Bronchial epithelial cell (primary cell): ENCODE measurements at regions not wholly inside any gene's neighbourhood (a gene's known extent, or its start where the extent isn't known, plus 50 kb on each side); places are given as distances from the start of the nearest gene placed in this dataset.

Experiments
- DNase-seq: peaks from one replicate; pipeline ENCODE4 v3.0.0-alpha.2; 2010; ENCODE audit warnings: low read depth
- FAIRE-seq: peaks from 2 replicates; lab custom pipeline; 2011; peaks lifted over from hg19 to GRCh38; lab: Jason Lieb, UNC
- H3K27me3 ChIP-seq: 2 replicates; pipeline ENCODE4 v1.5.1; 2011; ENCODE audit warnings: low read length; ENCODE audit not compliant: control insufficient read depth, insufficient read depth
- H3K36me3 ChIP-seq: 2 replicates; pipeline ENCODE4 v1.5.1; 2011; ENCODE audit warnings: low read length; ENCODE audit not compliant: control insufficient read depth, insufficient read depth
- H3K4me3 ChIP-seq: 2 replicates; pipeline ENCODE4 v1.5.1; 2011; ENCODE audit warnings: mild to moderate bottlenecking, low read depth, low read length, control low read depth
- TF ChIP-seq, protein P1 (sequence below): IDR thresholded peaks from 2 replicates; pipeline ENCODE4 v1.5.1; 2011; ENCODE audit warnings: mild to moderate bottlenecking, moderate library complexity, low read length, control low read depth, inconsistent platforms; ENCODE audit not compliant: insufficient read depth, severe bottlenecking

GRCh38 chr18:61964616-61965015 lies 71.8 kb upstream of the RNF152 start:
- Histone ChIP-seq H3K27me3 (no peaks in the 10 kb centered on the region), H3K4me3 (no peak overlapping the region), H3K36me3 (no peaks in the 10 kb centered on the region)
- TF ChIP-seq, protein P1, sequence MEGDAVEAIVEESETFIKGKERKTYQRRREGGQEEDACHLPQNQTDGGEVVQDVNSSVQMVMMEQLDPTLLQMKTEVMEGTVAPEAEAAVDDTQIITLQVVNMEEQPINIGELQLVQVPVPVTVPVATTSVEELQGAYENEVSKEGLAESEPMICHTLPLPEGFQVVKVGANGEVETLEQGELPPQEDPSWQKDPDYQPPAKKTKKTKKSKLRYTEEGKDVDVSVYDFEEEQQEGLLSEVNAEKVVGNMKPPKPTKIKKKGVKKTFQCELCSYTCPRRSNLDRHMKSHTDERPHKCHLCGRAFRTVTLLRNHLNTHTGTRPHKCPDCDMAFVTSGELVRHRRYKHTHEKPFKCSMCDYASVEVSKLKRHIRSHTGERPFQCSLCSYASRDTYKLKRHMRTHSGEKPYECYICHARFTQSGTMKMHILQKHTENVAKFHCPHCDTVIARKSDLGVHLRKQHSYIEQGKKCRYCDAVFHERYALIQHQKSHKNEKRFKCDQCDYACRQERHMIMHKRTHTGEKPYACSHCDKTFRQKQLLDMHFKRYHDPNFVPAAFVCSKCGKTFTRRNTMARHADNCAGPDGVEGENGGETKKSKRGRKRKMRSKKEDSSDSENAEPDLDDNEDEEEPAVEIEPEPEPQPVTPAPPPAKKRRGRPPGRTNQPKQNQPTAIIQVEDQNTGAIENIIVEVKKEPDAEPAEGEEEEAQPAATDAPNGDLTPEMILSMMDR, result no peak
- DNase-seq, result no peak
- FAIRE-seq, result no peak

- H3K36me3 ChIP-seq, result no peaks in the 10 kb centered on the region
- H3K27me3 ChIP-seq, result no peaks in the 10 kb centered on the region
- H3K4me3 ChIP-seq, result no peak overlapping the region
- TF ChIP-seq, protein P1, result no peak
- FAIRE-seq (no peak), DNase-seq (no peak)
These were observed 70.9 kb upstream of the RNF152 start for GRCh38 chr18:61963705-61964104.

GRCh38 chr18:61957801-61958516 lies 65.2 kb upstream of the RNF152 start:
- FAIRE-seq (no peak), DNase-seq (no peak)
- Histone ChIP-seq H3K27me3 (no peaks in the 10 kb centered on the region), H3K36me3 (no peaks in the 10 kb centered on the region), H3K4me3 (no peak overlapping the region)
- TF ChIP-seq, protein P1, result peak; percentile 24

GRCh38 chr18:61955644-61956043 lies 62.8 kb upstream of the RNF152 start:
- no peaks in the 10 kb centered on the region for H3K27me3 ChIP-seq
- TF ChIP-seq, protein P1, result no peak
- DNase-seq, result no peak
- no peaks in the 10 kb centered on the region for H3K36me3 ChIP-seq
- no peak overlapping the region for H3K4me3 ChIP-seq
- FAIRE-seq, result no peak

DNA sequence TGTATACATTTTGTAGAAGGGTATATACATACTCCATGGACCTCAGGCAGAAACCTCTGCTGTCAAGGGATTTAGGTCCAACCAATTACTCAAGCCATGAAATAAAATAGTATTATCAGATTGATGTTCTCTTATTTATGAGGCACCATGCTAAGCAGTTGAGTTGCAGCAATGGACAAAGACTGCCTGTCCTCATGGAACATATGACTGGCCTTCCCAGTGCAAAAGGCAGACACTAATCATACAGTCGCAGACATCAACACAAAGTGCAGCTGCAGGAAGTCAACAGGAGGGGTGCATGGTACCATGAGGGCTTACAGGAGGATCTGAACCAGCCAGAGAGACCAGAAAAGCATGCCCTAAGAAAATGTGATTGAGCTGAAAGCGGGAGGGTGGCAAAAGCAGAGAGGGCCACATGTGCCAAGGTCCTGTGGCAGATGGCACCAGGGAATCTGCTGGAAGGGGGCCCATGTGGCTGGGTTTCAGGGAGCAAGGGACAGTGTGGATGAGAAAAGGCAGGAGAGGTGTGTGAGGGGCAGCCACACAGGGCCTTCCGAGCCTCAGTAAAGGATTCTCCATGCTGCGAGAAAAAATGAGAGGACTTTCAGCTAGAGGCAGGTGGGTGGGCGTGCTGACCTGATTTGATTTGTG lies 61.4 kb upstream of the RNF152 start:
- no peak for FAIRE-seq
- no peak for DNase-seq
- H3K36me3 ChIP-seq, result no peaks in the 10 kb centered on the region
- TF ChIP-seq, protein P1, result no peak
- no peaks in the 10 kb centered on the region for H3K27me3 ChIP-seq
- no peak overlapping the region for H3K4me3 ChIP-seq
